ENCODE measurements at regions not wholly inside any gene's neighbourhood (a gene's known extent, or its start where the extent isn't known, plus 50 kb on each side); places are given as distances from the start of the nearest gene placed in this dataset.

- BruUV-seq (replicated peaks): no TSS peak
- DNase-seq (ENCODE audit: low read depth, low spot score) (no peak), ATAC-seq (no peak)
- Histone ChIP-seq H3K36me3 (ENCODE audit: control insufficient read depth, insufficient read depth, low read length) (no peaks in the 10 kb centered on the region), H3K4me3 (ENCODE audit: low read depth in 2 of 2, low read length in 2 of 2) (no peak overlapping the region), H3K27me3 (ENCODE audit: control insufficient read depth, insufficient read depth, low read length) (no peaks in the 10 kb centered on the region), H3K9me3 (ENCODE audit: control insufficient read depth, insufficient read depth, low read depth, low read length) (no peaks in the 10 kb centered on the region), H3K27ac (ENCODE audit: low read length) (no peak overlapping the region), H3K4me1 (ENCODE audit: control insufficient read depth, insufficient read depth, low read length) (no peaks in the 10 kb centered on the region)
- in situ Hi-C loops (cut with HindIII; ENCODE audit: low pct_unique_long_range_greater_than_20kb, low sequenced_read_pairs) (no loop called here), intact Hi-C loops (cut with micrococcal nuclease; ENCODE audit: unreplicated experiment) (no loop called here)
- TF ChIP-seq POLR2AphosphoS5 (IDR thresholded peaks at IDR 0.05; ENCODE audit: low read depth, low read length) (no peak), CTCF (IDR thresholded peaks at IDR 0.05) (no peak), SIN3A (IDR thresholded peaks at IDR 0.05; ENCODE audit: borderline replicate concordance, insufficient read depth, low read depth, low read length) (no peak), TCF7L2 (IDR thresholded peaks at IDR 0.05; ENCODE audit: low read depth, low read length) (no peak), REST (IDR thresholded peaks at IDR 0.05; ENCODE audit: insufficient read depth in 1 of 2, low read depth in 2 of 2, low read length in 1 of 2) (no peak)
- ChIA-PET CTCF (no interaction called here), POLR2A (no interaction called here)
Measured at GRCh38 chr20:7463290-7463689, 477.0 kb downstream of the HAO1 start.

GRCh38 chr20:7470912-7471311 is 469.3 kb downstream of the HAO1 start:
- DNase-seq (ENCODE audit: low read depth, low spot score) (no peak), ATAC-seq (no peak)
- H3K27ac ChIP-seq (ENCODE audit: low read length): no peak overlapping the region
- ChIA-PET CTCF (no interaction called here), POLR2A (no interaction called here)
- no peaks in the 10 kb centered on the region; the same call in 1 of the 2 replicates for H3K9me3 ChIP-seq (ENCODE audit: control insufficient read depth, insufficient read depth, low read depth, low read length)
- H3K27me3 ChIP-seq (ENCODE audit: control insufficient read depth, insufficient read depth, low read length): no peaks in the 10 kb centered on the region
- intact Hi-C loops (cut with micrococcal nuclease; ENCODE audit: unreplicated experiment): no loop called here
- in situ Hi-C loops (cut with HindIII; ENCODE audit: low pct_unique_long_range_greater_than_20kb, low sequenced_read_pairs): no loop called here
- H3K4me3 ChIP-seq (ENCODE audit: low read depth in 2 of 2, low read length in 2 of 2): no peak overlapping the region
- no TSS peak for BruUV-seq (replicated peaks)
- TF ChIP-seq TCF7L2 (IDR thresholded peaks at IDR 0.05; ENCODE audit: low read depth, low read length) (no peak), CTCF (IDR thresholded peaks at IDR 0.05) (no peak), REST (IDR thresholded peaks at IDR 0.05; ENCODE audit: insufficient read depth in 1 of 2, low read depth in 2 of 2, low read length in 1 of 2) (no peak), POLR2AphosphoS5 (IDR thresholded peaks at IDR 0.05; ENCODE audit: low read depth, low read length) (no peak), SIN3A (IDR thresholded peaks at IDR 0.05; ENCODE audit: borderline replicate concordance, insufficient read depth, low read depth, low read length) (no peak)
- no peaks in the 10 kb centered on the region for H3K36me3 ChIP-seq (ENCODE audit: control insufficient read depth, insufficient read depth, low read length)
- H3K4me1 ChIP-seq (ENCODE audit: control insufficient read depth, insufficient read depth, low read length): no peaks in the 10 kb centered on the region

All from Panc1 (cell line).